ENCODE measurements at regions not wholly inside any gene's neighbourhood (a gene's known extent, or its start where the extent isn't known, plus 50 kb on each side); places are given as distances from the start of the nearest gene placed in this dataset.

DNA sequence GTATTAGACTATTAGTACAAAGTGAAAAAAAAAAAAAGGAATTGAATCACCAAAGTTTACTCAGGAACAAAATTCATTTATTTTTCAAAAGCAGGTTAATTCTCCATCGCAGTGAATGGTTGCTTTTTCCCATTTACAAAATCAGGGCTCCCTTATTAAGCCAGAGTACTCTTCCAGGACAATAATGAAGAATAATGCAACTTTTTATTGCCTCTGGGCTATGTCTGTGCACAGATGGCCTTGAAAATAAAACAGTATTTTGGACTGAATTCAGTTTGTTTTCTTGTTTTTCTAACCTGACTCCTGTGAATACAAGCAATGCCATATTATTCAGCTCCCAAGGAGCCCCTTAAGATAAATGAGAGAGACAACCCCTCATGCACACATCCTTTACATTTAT lies 246.8 kb downstream of the KCNS3 start:
- CTCF ChIA-PET: no interaction called here
- ATAC-seq (ENCODE audit: low read depth): no peak
- H3K4me1 Mint-ChIP-seq: peaks cover 4% of the 10 kb centered on the region

DNA sequence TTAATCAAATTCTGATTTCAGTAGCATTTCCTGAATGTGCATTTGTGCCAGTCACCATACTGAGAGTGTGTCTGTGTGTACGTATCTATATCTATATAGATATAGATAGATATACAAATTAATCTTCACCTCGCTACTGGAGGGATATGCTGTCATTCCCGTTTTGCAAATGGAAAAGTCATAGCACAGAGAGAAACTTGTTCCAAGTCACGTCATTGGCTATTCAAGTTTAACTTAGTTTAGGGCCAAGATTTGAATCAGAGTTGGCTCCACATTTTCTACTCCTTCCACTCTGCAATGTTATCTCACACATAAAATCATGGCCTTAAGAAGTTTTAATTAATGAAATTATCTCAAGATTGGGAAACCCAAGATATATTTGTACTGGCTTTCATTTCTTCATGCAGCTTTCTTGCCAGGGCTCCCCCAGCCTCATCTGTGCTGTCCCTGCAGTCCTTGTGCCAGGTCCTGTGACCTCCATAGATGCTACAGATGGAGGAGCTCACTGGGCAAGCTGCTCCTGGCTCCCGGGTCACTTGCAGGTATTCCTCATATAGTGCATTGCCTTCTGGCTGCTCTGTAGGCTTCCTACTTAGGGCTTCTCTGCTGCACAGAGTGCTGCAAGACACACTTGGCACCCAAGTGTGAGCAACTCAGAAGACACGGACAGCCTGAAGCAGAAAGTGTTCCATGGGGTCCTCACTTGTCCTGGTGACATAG lies 245.8 kb downstream of the KCNS3 start:
- POLR2A ChIA-PET: no interaction called here
- no peak for ATAC-seq (ENCODE audit: low read depth)
- DNase-seq: no peak
- CTCF ChIA-PET: no interaction called here
- Mint-ChIP-seq H3K4me1 (peaks cover 4% of the 10 kb centered on the region), H3K9me3 (no peaks in the 10 kb centered on the region), H3K27ac (no peak overlapping the region), H3K36me3 (ENCODE audit: low read depth) (no peaks in the 10 kb centered on the region), H3K4me3 (no peak overlapping the region), H3K27me3 (peaks cover 16% of the 10 kb centered on the region)
- intact Hi-C loops (cut with micrococcal nuclease): no loop called here
- TF ChIP-seq, protein P1, sequence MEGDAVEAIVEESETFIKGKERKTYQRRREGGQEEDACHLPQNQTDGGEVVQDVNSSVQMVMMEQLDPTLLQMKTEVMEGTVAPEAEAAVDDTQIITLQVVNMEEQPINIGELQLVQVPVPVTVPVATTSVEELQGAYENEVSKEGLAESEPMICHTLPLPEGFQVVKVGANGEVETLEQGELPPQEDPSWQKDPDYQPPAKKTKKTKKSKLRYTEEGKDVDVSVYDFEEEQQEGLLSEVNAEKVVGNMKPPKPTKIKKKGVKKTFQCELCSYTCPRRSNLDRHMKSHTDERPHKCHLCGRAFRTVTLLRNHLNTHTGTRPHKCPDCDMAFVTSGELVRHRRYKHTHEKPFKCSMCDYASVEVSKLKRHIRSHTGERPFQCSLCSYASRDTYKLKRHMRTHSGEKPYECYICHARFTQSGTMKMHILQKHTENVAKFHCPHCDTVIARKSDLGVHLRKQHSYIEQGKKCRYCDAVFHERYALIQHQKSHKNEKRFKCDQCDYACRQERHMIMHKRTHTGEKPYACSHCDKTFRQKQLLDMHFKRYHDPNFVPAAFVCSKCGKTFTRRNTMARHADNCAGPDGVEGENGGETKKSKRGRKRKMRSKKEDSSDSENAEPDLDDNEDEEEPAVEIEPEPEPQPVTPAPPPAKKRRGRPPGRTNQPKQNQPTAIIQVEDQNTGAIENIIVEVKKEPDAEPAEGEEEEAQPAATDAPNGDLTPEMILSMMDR (IDR thresholded peaks at IDR 0.05): no peak

More for the DNA sequence above, 246.8 kb downstream of the KCNS3 start:
- POLR2A ChIA-PET: no interaction called here
- no peaks in the 10 kb centered on the region for H3K9me3 Mint-ChIP-seq
- H3K36me3 Mint-ChIP-seq (ENCODE audit: low read depth): no peaks in the 10 kb centered on the region
- H3K4me3 Mint-ChIP-seq: no peak overlapping the region
- peaks cover 9% of the 10 kb centered on the region for H3K27me3 Mint-ChIP-seq
- TF ChIP-seq, protein P1 (IDR thresholded peaks at IDR 0.05): no peak
- intact Hi-C loops (cut with micrococcal nuclease): no loop called here
- DNase-seq: no peak
- H3K27ac Mint-ChIP-seq: no peak overlapping the region

DNA sequence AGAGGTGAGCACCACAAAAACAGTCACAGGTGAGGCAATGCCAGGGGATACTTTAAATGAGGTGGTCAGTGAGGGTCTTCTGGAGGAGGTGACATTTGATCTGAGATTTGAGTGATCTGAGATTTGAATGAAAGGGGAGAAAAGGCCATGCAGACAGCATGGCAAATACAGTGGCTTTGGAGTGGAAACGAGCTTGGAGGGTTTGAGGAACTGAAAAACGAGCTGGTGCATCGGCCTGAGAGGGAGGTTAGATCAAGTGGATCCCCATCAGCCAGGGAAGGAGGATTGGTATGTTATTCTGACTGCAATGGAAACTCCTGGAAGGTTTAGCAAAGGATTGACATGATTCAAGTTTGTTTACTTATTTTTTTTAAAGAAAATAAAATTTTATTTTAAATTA lies 245.1 kb downstream of the KCNS3 start:
- DNase-seq: no peak
- no peak overlapping the region for H3K27ac Mint-ChIP-seq
- no peaks in the 10 kb centered on the region for H3K9me3 Mint-ChIP-seq
- ChIA-PET POLR2A (no interaction called here), CTCF (no interaction called here)
- intact Hi-C loops (cut with micrococcal nuclease): no loop called here
- H3K4me3 Mint-ChIP-seq: no peak overlapping the region
- TF ChIP-seq, protein P1 (IDR thresholded peaks at IDR 0.05): no peak
- H3K4me1 Mint-ChIP-seq: peaks cover 4% of the 10 kb centered on the region
- H3K36me3 Mint-ChIP-seq (ENCODE audit: low read depth): no peaks in the 10 kb centered on the region
- no peak for ATAC-seq (ENCODE audit: low read depth)
- peaks cover 18% of the 10 kb centered on the region for H3K27me3 Mint-ChIP-seq

DNA sequence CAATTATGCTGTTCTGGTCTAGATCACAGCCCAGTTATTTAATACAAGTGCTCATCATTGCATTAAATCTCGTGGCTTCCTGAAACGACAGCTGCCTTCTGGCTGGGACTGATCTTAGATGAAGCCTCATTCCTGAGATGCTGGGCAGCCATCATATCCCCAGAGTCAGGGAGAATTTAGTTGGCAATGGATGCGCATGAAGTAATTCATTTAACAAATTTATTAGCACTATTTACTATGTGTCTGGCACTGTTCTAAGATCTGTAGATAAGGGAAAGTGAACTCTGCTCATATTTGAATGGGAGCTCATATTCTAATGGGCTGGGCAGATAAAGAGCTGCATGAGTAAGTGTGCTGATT lies 244.7 kb downstream of the KCNS3 start:
- ChIA-PET POLR2A (no interaction called here), CTCF (no interaction called here)
- DNase-seq: no peak
- Mint-ChIP-seq H3K27me3 (peaks cover 18% of the 10 kb centered on the region), H3K4me3 (no peak overlapping the region), H3K27ac (no peak overlapping the region), H3K9me3 (no peaks in the 10 kb centered on the region), H3K4me1 (peaks cover 4% of the 10 kb centered on the region), H3K36me3 (ENCODE audit: low read depth) (no peaks in the 10 kb centered on the region)
- TF ChIP-seq, protein P1 (IDR thresholded peaks at IDR 0.05): no peak
- no peak for ATAC-seq (ENCODE audit: low read depth)
- intact Hi-C loops (cut with micrococcal nuclease): no loop called here

DNA sequence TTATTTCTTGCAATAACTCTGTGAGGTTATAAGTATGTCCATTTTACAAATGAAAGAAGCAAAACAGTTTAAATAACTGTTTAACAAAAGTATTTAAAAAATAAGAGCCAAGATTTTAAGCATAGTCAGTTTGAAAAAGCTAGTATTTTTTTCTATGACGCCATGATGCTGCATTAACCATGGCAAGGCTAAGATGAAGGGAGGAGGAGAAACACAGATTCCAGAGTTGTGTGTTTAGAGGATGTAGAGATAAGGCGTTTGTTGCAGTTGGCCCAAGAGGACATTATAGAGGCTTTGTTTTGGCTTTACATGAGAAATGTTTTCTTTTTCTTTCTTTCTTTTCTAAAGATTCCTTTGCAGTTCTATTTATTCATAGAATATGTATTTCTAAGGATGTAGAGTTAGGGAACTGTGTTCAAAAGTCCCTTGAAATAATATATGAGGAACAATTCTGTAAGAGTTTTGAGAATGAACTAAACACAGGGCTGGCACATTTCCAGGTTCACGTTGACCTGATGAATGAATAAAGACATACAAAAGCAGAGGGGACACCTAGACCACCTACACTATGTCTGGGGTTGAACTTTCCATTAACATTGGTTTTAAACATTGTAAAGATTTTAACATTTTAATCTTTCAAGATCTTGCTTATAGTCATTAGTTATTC lies 244.2 kb downstream of the KCNS3 start:
- no peaks in the 10 kb centered on the region for H3K36me3 Mint-ChIP-seq (ENCODE audit: low read depth)
- H3K4me3 Mint-ChIP-seq: no peak overlapping the region
- H3K9me3 Mint-ChIP-seq: no peaks in the 10 kb centered on the region
- DNase-seq (no peak), ATAC-seq (ENCODE audit: low read depth) (no peak)
- peaks cover 4% of the 10 kb centered on the region for H3K4me1 Mint-ChIP-seq
- ChIA-PET CTCF (no interaction called here), POLR2A (no interaction called here)
- peaks cover 18% of the 10 kb centered on the region for H3K27me3 Mint-ChIP-seq
- TF ChIP-seq, protein P1 (IDR thresholded peaks at IDR 0.05): no peak
- H3K27ac Mint-ChIP-seq: no peak overlapping the region
- intact Hi-C loops (cut with micrococcal nuclease): no loop called here

All from activated B cell treated with CpG ODN at 0.5 μM for 24 hours (primary cell).